Fibroblast of lung (primary cell): ENCODE measurements at regions not wholly inside any gene's neighbourhood (a gene's known extent, or its start where the extent isn't known, plus 50 kb on each side); places are given as distances from the start of the nearest gene placed in this dataset.

Source experiments
- DNase-seq, 2 donors: peaks; one replicate each; pipeline versions ENCODE4 v3.0.0 to v3.0.0-alpha.2; 2010; ENCODE audit warnings: low read depth in 2 of 2
- H2AFZ ChIP-seq: 2 replicates; pipeline ENCODE4 v1.5.1; 2012; ENCODE audit warnings: low read length, control low read depth, inconsistent platforms
- H3K27ac ChIP-seq: 2 replicates; pipeline ENCODE4 v1.5.1; 2011; ENCODE audit warnings: low read length, control low read depth; ENCODE audit not compliant: insufficient read depth
- H3K27me3 ChIP-seq: 2 replicates; pipeline ENCODE4 v1.5.1; 2011; ENCODE audit warnings: mild to moderate bottlenecking, low read length; ENCODE audit not compliant: control insufficient read depth, insufficient read depth
- H3K36me3 ChIP-seq: 2 replicates; pipeline ENCODE4 v1.5.1; 2011; ENCODE audit warnings: low read length; ENCODE audit not compliant: control insufficient read depth, insufficient read depth
- H3K4me1 ChIP-seq: 2 replicates; pipeline ENCODE4 v1.5.1; 2011; ENCODE audit warnings: low read length; ENCODE audit not compliant: control insufficient read depth, insufficient read depth; ENCODE audit errors: extremely low read depth
- H3K4me2 ChIP-seq: 2 replicates; pipeline ENCODE4 v1.5.1; 2011; ENCODE audit warnings: low read length, control low read depth; ENCODE audit not compliant: insufficient read depth; ENCODE audit errors: extremely low read depth
- H3K4me3 ChIP-seq, 4 experiments: fragments of 200-600 bp in 1 of 4; sonication (generic) in 1 of 4; replicated peaks in 1 of 4; 2 replicates each; pipeline ENCODE4 v1.5.1; 2011 to 2016; ENCODE audit warnings: low read length in 4 of 4, low read depth in 3 of 4, mild to moderate bottlenecking in 3 of 4, control low read depth in 2 of 4, inconsistent platforms in 1 of 4, mixed read lengths in 1 of 4; ENCODE audit not compliant: insufficient read depth in 1 of 4; ENCODE audit errors: control extremely low read depth in 1 of 4
- H3K79me2 ChIP-seq: 2 replicates; pipeline ENCODE4 v1.5.1; 2012; ENCODE audit warnings: mild to moderate bottlenecking, low read length, inconsistent platforms; ENCODE audit not compliant: control insufficient read depth, insufficient read depth
- H3K9ac ChIP-seq: 2 replicates; pipeline ENCODE4 v1.5.1; 2011; ENCODE audit warnings: mild to moderate bottlenecking, low read length, control low read depth; ENCODE audit not compliant: insufficient read depth
- H3K9me3 ChIP-seq: 2 replicates; pipeline ENCODE4 v1.5.1; 2012; ENCODE audit warnings: low read depth, low read length; ENCODE audit not compliant: control insufficient read depth, insufficient read depth
- H4K20me1 ChIP-seq: 2 replicates; pipeline ENCODE4 v1.5.1; 2011; ENCODE audit warnings: low read length; ENCODE audit not compliant: control insufficient read depth, insufficient read depth; ENCODE audit errors: extremely low read depth
- EZH2 ChIP-seq: IDR thresholded peaks from 2 replicates; pipeline ENCODE4 v1.5.1; 2012; ENCODE audit warnings: low read length, control low read depth, mild to moderate bottlenecking; ENCODE audit errors: missing control alignments
- TF ChIP-seq, protein P1 (sequence below), 2 donors: IDR thresholded peaks in 1 of 2; conservative IDR thresholded peaks in 1 of 2; 1 replicate in 1 of 2; 2 replicates in 1 of 2; pipeline ENCODE4 v1.5.1; 2011 to 2012; ENCODE audit warnings: low read length in 2 of 2, control low read depth in 1 of 2, inconsistent platforms in 1 of 2, low read depth in 1 of 2, mild to moderate bottlenecking in 1 of 2

DNA sequence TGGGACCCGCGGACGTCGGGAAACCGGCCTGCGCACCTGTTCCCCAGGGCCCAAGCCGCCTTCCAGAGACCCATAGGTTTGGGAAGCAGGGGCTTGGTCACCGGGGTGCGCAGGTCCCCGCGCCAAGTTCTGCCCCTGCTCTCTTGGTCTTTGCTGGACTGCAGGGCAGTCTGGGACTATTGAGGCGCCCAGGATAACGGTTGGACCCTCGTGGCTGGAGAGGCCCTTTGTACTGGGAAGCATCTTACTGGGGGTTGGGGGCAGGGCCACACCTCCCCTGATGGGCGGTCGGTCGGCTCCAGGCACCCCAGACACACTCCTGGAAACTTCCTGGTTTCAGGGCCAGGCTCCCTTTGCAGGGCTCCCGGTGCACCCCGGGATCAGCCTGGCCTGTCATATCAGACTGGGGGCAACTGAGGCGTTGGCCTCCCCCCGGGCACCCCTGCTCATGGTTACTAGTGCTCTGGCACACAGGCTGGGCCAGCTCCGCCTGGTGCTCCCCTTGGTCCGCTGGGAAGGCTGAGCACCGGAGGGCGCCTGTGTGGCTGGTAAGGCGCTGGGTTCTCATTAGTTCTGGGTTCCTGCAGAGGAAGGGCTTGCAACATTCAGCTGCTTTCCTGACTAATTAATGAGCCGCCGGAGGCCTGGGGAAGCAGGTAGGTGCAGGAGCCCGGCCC is 1250.5 kb downstream of the BRD1 start:
- no peaks in the 10 kb centered on the region for H3K9me3 ChIP-seq
- no peak overlapping the region for H3K4me2 ChIP-seq
- H3K9ac ChIP-seq: no peak overlapping the region
- no peaks in the 10 kb centered on the region for H3K27me3 ChIP-seq
- no peaks in the 10 kb centered on the region for H3K36me3 ChIP-seq
- H4K20me1 ChIP-seq: no peaks in the 10 kb centered on the region
- no peak overlapping the region for H2AFZ ChIP-seq
- H3K4me3 ChIP-seq: no peak overlapping the region
- no peak for TF ChIP-seq EZH2
- TF ChIP-seq, protein P1, sequence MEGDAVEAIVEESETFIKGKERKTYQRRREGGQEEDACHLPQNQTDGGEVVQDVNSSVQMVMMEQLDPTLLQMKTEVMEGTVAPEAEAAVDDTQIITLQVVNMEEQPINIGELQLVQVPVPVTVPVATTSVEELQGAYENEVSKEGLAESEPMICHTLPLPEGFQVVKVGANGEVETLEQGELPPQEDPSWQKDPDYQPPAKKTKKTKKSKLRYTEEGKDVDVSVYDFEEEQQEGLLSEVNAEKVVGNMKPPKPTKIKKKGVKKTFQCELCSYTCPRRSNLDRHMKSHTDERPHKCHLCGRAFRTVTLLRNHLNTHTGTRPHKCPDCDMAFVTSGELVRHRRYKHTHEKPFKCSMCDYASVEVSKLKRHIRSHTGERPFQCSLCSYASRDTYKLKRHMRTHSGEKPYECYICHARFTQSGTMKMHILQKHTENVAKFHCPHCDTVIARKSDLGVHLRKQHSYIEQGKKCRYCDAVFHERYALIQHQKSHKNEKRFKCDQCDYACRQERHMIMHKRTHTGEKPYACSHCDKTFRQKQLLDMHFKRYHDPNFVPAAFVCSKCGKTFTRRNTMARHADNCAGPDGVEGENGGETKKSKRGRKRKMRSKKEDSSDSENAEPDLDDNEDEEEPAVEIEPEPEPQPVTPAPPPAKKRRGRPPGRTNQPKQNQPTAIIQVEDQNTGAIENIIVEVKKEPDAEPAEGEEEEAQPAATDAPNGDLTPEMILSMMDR (conservative IDR thresholded peaks at IDR 0.05 in 1 of 2, IDR thresholded peaks at IDR 0.05 in 1 of 2; ENCODE audit: low read depth in 1 of 2, low read length in 2 of 2): no peak
- DNase-seq: no peak
- no peaks in the 10 kb centered on the region for H3K79me2 ChIP-seq
- no peak overlapping the region for H3K27ac ChIP-seq
- no peaks in the 10 kb centered on the region for H3K4me1 ChIP-seq

- Histone ChIP-seq H3K4me3 (no peak overlapping the region), H3K9me3 (no peaks in the 10 kb centered on the region), H3K4me1 (no peaks in the 10 kb centered on the region), H2AFZ (no peak overlapping the region), H3K27ac (no peak overlapping the region), H3K9ac (no peak overlapping the region), H4K20me1 (no peaks in the 10 kb centered on the region), H3K36me3 (no peaks in the 10 kb centered on the region), H3K4me2 (no peak overlapping the region), H3K79me2 (no peaks in the 10 kb centered on the region), H3K27me3 (no peaks in the 10 kb centered on the region)
- DNase-seq: peak in 1 of 2 donors; percentile 29
- TF ChIP-seq EZH2: peak; percentile 40
- TF ChIP-seq, protein P1 (conservative IDR thresholded peaks at IDR 0.05 in 1 of 2, IDR thresholded peaks at IDR 0.05 in 1 of 2; ENCODE audit: low read depth in 1 of 2, low read length in 2 of 2): no peak
These were observed 1251.2 kb downstream of the BRD1 start for GRCh38 chr22:48576333-48577013.

DNA sequence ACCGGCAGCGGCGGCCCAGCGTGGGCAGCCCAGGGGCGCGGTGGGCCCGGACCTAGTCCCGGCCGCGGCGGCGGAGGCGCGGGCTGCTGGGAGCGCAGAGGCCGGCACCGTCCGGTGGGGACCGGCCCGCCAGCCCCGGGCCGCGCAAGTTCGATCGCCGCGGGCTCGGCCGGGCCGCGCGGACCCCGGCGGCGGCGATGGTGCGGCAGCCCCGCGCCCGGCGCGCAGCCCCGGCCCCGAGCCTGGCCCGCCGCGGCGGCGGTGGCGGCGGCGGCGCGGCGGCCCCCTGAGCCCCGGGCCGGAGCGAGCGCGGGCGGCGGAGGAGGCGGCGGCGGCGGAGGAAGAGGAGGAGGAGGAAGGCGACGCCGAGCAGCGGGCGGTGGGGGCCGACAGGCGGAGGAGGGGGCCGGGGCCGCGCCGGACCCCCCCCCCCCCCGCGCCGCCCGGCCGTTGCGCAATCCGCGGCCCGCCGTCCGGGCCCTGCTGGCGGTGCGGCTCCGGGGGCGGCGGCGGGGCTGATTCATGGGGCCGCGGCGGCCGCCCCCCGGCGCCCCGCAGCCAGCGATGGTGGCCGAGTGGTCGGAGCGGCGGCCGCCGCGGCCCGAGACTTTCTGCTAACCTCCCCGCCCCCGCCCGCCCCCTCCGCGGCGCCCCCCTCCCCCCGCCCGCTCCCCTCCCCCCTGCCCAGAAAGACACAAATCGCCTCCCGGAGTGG is 1251.9 kb downstream of the BRD1 start:
- Histone ChIP-seq H3K4me2 (no peak overlapping the region), H3K27me3 (no peaks in the 10 kb centered on the region), H3K79me2 (no peaks in the 10 kb centered on the region), H3K9me3 (no peaks in the 10 kb centered on the region), H3K4me3 (no peak overlapping the region), H3K4me1 (no peaks in the 10 kb centered on the region), H3K9ac (no peak overlapping the region), H4K20me1 (no peaks in the 10 kb centered on the region), H2AFZ (no peak overlapping the region), H3K36me3 (no peaks in the 10 kb centered on the region), H3K27ac (no peak overlapping the region)
- TF ChIP-seq EZH2: no peak
- TF ChIP-seq, protein P1 (conservative IDR thresholded peaks at IDR 0.05 in 1 of 2, IDR thresholded peaks at IDR 0.05 in 1 of 2; ENCODE audit: low read depth in 1 of 2, low read length in 2 of 2): no peak
- no peak for DNase-seq
